Neuronal stem cell (in vitro differentiated cells): ENCODE measurements at regions not wholly inside any gene's neighbourhood (a gene's known extent, or its start where the extent isn't known, plus 50 kb on each side); places are given as distances from the start of the nearest gene placed in this dataset.

Experiments used
- DNase-seq: peaks from one replicate; pipeline ENCODE4 v3.0.0-alpha.2; 2013; ENCODE audit warnings: low spot score
- H2AFZ ChIP-seq: one replicate; pipeline ENCODE4 v1.6.1; 2013; ENCODE audit warnings: mild to moderate bottlenecking, low read length, inconsistent platforms
- H2AK5ac ChIP-seq: 2 replicates; pipeline ENCODE4 v1.6.1; 2013; ENCODE audit warnings: low read depth, mild to moderate bottlenecking, inconsistent platforms, low read length, moderate library complexity, mixed read lengths
- H2BK120ac ChIP-seq: 2 replicates; pipeline ENCODE4 v1.6.1; 2013; ENCODE audit warnings: low read depth, mild to moderate bottlenecking, inconsistent platforms, low read length, moderate library complexity, mixed read lengths
- H2BK12ac ChIP-seq: one replicate; pipeline ENCODE4 v1.6.1; 2013; ENCODE audit warnings: low read length, inconsistent platforms
- H2BK15ac ChIP-seq: 2 replicates; pipeline ENCODE4 v1.6.1; 2013; ENCODE audit warnings: mild to moderate bottlenecking, low read length, inconsistent platforms, mixed read lengths
- H2BK5ac ChIP-seq: one replicate; pipeline ENCODE4 v1.6.1; 2013; ENCODE audit warnings: inconsistent platforms, mild to moderate bottlenecking, low read length, moderate library complexity
- H3K14ac ChIP-seq: one replicate; pipeline ENCODE4 v1.6.1; 2013; ENCODE audit warnings: low read length, inconsistent platforms
- H3K18ac ChIP-seq: 2 replicates; pipeline ENCODE4 v1.6.1; 2013; ENCODE audit warnings: low read length, inconsistent platforms
- H3K23ac ChIP-seq: 2 replicates; pipeline ENCODE4 v1.6.1; 2013; ENCODE audit warnings: low read depth, mild to moderate bottlenecking, mixed read lengths, low read length, inconsistent platforms; ENCODE audit not compliant: poor library complexity
- H3K27ac ChIP-seq: replicated peaks from 3 replicates; pipeline ENCODE4 v1.5.1; 2013; ENCODE audit warnings: low read length, inconsistent platforms
- H3K27me3 ChIP-seq, 3 experiments: 2 replicates each; pipeline ENCODE4 v1.6.1; 2013; ENCODE audit warnings: low read length in 3 of 3, mild to moderate bottlenecking in 2 of 3, inconsistent platforms in 1 of 3, low read depth in 1 of 3, mixed read lengths in 1 of 3, moderate library complexity in 1 of 3; ENCODE audit not compliant: control insufficient read depth in 3 of 3, insufficient read depth in 3 of 3
- H3K36me3 ChIP-seq, 2 donors: replicated peaks in 1 of 2; 2 replicates each; pipeline ENCODE4 v1.6.1; 2013; ENCODE audit warnings: low read length in 2 of 2; ENCODE audit not compliant: control insufficient read depth in 2 of 2, insufficient read depth in 2 of 2
- H3K4ac ChIP-seq: 2 replicates; pipeline ENCODE4 v1.6.1; 2013; ENCODE audit warnings: inconsistent platforms, mild to moderate bottlenecking, low read length, moderate library complexity
- H3K4me1 ChIP-seq, 2 donors: 1 replicate in 1 of 2; 2 replicates in 1 of 2; pipeline ENCODE4 v1.6.1; 2013; ENCODE audit warnings: low read length in 2 of 2, low read depth in 1 of 2; ENCODE audit not compliant: control insufficient read depth in 2 of 2, insufficient read depth in 1 of 2
- H3K4me2 ChIP-seq: one replicate; pipeline ENCODE4 v1.6.1; 2013; ENCODE audit warnings: mild to moderate bottlenecking, low read length, inconsistent platforms; ENCODE audit not compliant: insufficient read depth, poor library complexity, severe bottlenecking
- H3K4me3 ChIP-seq, 2 donors: 2 replicates each; pipeline ENCODE4 v1.5.1; 2013; ENCODE audit warnings: low read length in 2 of 2, mild to moderate bottlenecking in 2 of 2, inconsistent platforms in 1 of 2, moderate library complexity in 1 of 2
- H3K79me1 ChIP-seq: one replicate; pipeline ENCODE4 v1.6.1; 2013; ENCODE audit warnings: low read depth, mild to moderate bottlenecking, inconsistent platforms, low read length, moderate library complexity
- H3K9ac ChIP-seq: one replicate; pipeline ENCODE4 v1.6.1; 2013; ENCODE audit warnings: mild to moderate bottlenecking, low read depth, low read length, inconsistent platforms; ENCODE audit not compliant: poor library complexity
- H3K9me3 ChIP-seq, 2 donors: replicated peaks in 1 of 2; 2 replicates each; pipeline versions ENCODE3 to v1.6.1; 2013; ENCODE audit warnings: low read length in 2 of 2, mild to moderate bottlenecking in 2 of 2, inconsistent platforms in 1 of 2, low read depth in 1 of 2, mixed read lengths in 1 of 2, moderate library complexity in 1 of 2; ENCODE audit not compliant: control insufficient read depth in 2 of 2, insufficient read depth in 1 of 2
- H4K8ac ChIP-seq: one replicate; pipeline ENCODE4 v1.6.1; 2013; ENCODE audit warnings: low read depth, mild to moderate bottlenecking, inconsistent platforms, low read length, moderate library complexity
- H4K91ac ChIP-seq: one replicate; pipeline ENCODE4 v1.6.1; 2013; ENCODE audit warnings: low read length, low read depth, mild to moderate bottlenecking, inconsistent platforms; ENCODE audit not compliant: poor library complexity
- WGBS, 2 donors: extraction: QIAGEN DNeasy Blood & Tissue Kit; methylation state at CpG; one replicate each; pipeline ENCODE4 v1.1.7; 2013; ENCODE audit warnings: missing lambda C conversion rate in 2 of 2, mixed read lengths in 1 of 2; ENCODE audit not compliant: insufficient read length in 2 of 2, insufficient replicate concordance in 1 of 2; ENCODE audit errors: extremely low coverage in 2 of 2; 5-methylcytosine and 5-hydroxymethylcytosine counted together

DNA sequence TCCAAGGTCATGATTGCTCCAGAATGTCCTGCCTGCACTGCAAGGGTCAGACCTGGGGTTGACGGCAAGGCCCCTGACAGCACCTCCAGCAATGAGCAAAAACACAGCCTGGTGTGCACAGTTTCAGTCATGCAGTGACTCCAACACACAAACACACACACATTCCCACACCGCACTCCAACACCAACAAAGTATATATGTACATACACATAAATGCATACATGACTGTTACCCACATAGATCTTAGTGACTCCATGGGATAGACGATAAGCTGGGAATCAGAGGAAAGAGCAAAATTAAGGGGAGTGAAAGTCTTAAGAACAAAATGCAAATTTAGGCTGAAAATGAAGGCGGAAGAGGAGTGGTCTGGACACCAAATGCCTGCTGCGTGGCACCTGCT is 112.7 kb upstream of the TEKT4 start:
- no peaks in the 10 kb centered on the region for H3K36me3 ChIP-seq
- H3K9ac ChIP-seq = no peak overlapping the region
- no peak overlapping the region for H2BK15ac ChIP-seq
- no peak overlapping the region for H3K27ac ChIP-seq
- no peak overlapping the region for H2BK5ac ChIP-seq
- H4K91ac ChIP-seq = no peak overlapping the region
- H3K4me1 ChIP-seq = no peaks in the 10 kb centered on the region
- H2BK120ac ChIP-seq = no peak overlapping the region
- no peak overlapping the region for H3K4me2 ChIP-seq
- no peak for DNase-seq
- peaks cover 0 to 16% of the 10 kb centered on the region in 2 donors for H3K9me3 ChIP-seq
- no CpG with 5 or more reads among the region's 5 CpGs for WGBS, 2 donors
- H2AFZ ChIP-seq = no peak overlapping the region
- H3K27me3 ChIP-seq = no peaks in the 10 kb centered on the region
- no peak overlapping the region for H3K18ac ChIP-seq
- no peaks in the 10 kb centered on the region for H3K79me1 ChIP-seq
- H2AK5ac ChIP-seq = no peak overlapping the region
- no peak overlapping the region for H4K8ac ChIP-seq
- H3K23ac ChIP-seq = no peak overlapping the region
- H3K4me3 ChIP-seq = no peak overlapping the region
- H3K4ac ChIP-seq = no peak overlapping the region
- H3K14ac ChIP-seq = no peak overlapping the region
- no peak overlapping the region for H2BK12ac ChIP-seq

DNA sequence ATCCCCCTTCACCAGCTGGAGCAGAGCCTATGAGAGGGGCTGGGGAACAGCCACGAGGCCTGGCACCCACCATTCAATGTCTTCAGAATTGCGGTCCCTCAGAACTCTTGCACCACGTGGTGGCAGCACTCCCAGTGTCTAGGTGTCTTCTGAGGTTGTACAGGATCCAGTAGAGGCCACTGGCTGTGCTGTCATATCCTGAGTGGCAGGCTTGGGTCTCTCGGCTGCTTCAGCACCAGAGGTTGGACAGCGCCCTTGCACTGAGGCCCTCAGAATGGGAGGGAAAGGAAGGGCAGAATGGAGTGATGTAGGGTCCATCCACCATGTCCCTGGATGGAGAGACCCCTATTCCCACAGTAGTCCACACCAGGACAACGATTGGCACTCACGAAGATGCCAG is 112.0 kb upstream of the TEKT4 start:
- H2AFZ ChIP-seq = no peak overlapping the region
- H3K79me1 ChIP-seq = no peaks in the 10 kb centered on the region
- H3K9me3 ChIP-seq = peaks cover 0 to 15% of the 10 kb centered on the region in 2 donors
- H4K8ac ChIP-seq = no peak overlapping the region
- no peak overlapping the region for H2BK120ac ChIP-seq
- no peak overlapping the region for H3K4ac ChIP-seq
- no peaks in the 10 kb centered on the region for H3K4me1 ChIP-seq
- no peak overlapping the region for H3K14ac ChIP-seq
- DNase-seq = no peak
- no peak overlapping the region for H3K4me2 ChIP-seq
- no peak overlapping the region for H2BK15ac ChIP-seq
- no peak overlapping the region for H3K27ac ChIP-seq
- H2AK5ac ChIP-seq = no peak overlapping the region
- H3K27me3 ChIP-seq = no peaks in the 10 kb centered on the region
- no peak overlapping the region for H2BK12ac ChIP-seq
- H3K23ac ChIP-seq = no peak overlapping the region
- H3K36me3 ChIP-seq = no peaks in the 10 kb centered on the region
- H3K4me3 ChIP-seq = no peak overlapping the region
- no peak overlapping the region for H3K18ac ChIP-seq
- no CpG with 5 or more reads among the region's 7 CpGs for WGBS, 2 donors
- H3K9ac ChIP-seq = no peak overlapping the region
- H4K91ac ChIP-seq = no peak overlapping the region
- H2BK5ac ChIP-seq = no peak overlapping the region

DNA sequence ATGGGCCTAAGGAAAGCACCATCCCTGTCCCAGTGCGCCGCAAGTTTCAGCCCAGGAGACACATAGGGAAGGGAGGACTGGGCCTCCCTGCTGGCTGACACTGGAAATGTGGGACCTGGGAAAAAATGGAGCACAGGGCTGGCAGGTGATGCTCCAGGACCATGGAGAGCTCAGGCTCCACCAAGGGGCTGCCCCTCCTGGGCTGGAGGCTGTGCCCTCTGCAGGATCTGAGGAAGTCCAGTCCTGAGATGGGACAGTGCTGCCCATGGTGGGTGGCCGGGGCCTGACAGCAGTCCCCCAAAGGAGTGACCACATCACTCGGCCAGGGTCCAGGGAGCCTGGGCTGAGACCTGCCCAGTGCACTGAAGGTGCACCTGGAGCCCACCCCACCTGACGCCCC is 108.6 kb upstream of the TEKT4 start:
- Histone ChIP-seq H4K91ac (no peak overlapping the region), H3K18ac (no peak overlapping the region), H4K8ac (no peak overlapping the region), H3K9ac (no peak overlapping the region), H3K23ac (no peak overlapping the region), H3K27ac (no peak overlapping the region), H2BK15ac (no peak overlapping the region), H3K4ac (no peak overlapping the region), H2BK5ac (no peak overlapping the region), H3K4me3 (peak overlapping the region in 1 of 2 donors; percentile 48), H3K4me2 (no peak overlapping the region), H3K79me1 (no peaks in the 10 kb centered on the region), H3K27me3 (no peaks in the 10 kb centered on the region), H3K36me3 (no peaks in the 10 kb centered on the region), H2BK120ac (no peak overlapping the region), H3K14ac (no peak overlapping the region), H3K4me1 (no peaks in the 10 kb centered on the region), H2AFZ (no peak overlapping the region), H2BK12ac (no peak overlapping the region), H2AK5ac (no peak overlapping the region), H3K9me3 (peaks cover 0 to 18% of the 10 kb centered on the region in 2 donors)
- no CpG with 5 or more reads among the region's 5 CpGs for WGBS, 2 donors
- DNase-seq = no peak

DNA sequence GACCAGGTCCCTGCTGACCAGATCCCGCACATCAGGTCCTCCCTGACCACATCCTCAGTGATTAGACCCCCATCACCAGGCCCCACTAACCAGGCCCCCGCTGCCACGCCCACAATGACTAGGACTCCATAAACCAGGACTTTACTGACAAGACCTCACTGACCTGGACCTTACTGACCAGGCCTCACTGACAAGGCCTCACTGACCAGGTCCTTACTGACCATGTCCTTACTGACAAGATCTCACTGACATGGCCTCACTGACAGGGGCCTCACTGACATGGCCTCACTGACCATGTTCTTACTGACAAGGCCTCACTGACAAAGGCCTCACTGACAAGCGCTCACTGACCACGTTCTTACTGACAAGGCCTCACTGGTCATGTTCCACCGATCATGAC is 107.9 kb upstream of the TEKT4 start:
- H2AK5ac ChIP-seq = no peak overlapping the region
- no peak overlapping the region for H3K18ac ChIP-seq
- no peak overlapping the region for H2AFZ ChIP-seq
- no peaks in the 10 kb centered on the region for H3K4me1 ChIP-seq
- H3K4ac ChIP-seq = no peak overlapping the region
- peaks cover 0 to 18% of the 10 kb centered on the region in 2 donors for H3K9me3 ChIP-seq
- H3K4me3 ChIP-seq = no peak overlapping the region
- H4K91ac ChIP-seq = no peak overlapping the region
- no peaks in the 10 kb centered on the region for H3K79me1 ChIP-seq
- H2BK5ac ChIP-seq = no peak overlapping the region
- H2BK120ac ChIP-seq = no peak overlapping the region
- H3K4me2 ChIP-seq = no peak overlapping the region
- WGBS, 2 donors = no CpG with 5 or more reads among the region's 6 CpGs
- H3K14ac ChIP-seq = no peak overlapping the region
- H3K9ac ChIP-seq = peak overlapping the region; percentile 44
- no peak overlapping the region for H3K23ac ChIP-seq
- no peak overlapping the region for H4K8ac ChIP-seq
- no peak overlapping the region for H2BK12ac ChIP-seq
- no peak overlapping the region for H3K27ac ChIP-seq
- no peak overlapping the region for H2BK15ac ChIP-seq
- no peaks in the 10 kb centered on the region for H3K36me3 ChIP-seq
- DNase-seq = no peak
- no peaks in the 10 kb centered on the region for H3K27me3 ChIP-seq
